Sciatic nerve (tissue), 2 donors: ENCODE measurements at regions not wholly inside any gene's neighbourhood (a gene's known extent, or its start where the extent isn't known, plus 50 kb on each side); places are given as distances from the start of the nearest gene placed in this dataset.

Experiments used
- ATAC-seq: fragments of 200-7000 bp; cut with Tn5 transposase; one replicate; pipeline ENCODE4 v1.9.1; 2020; ENCODE audit warnings: mild to moderate bottlenecking, moderate library complexity
- DNase-seq: peaks from one replicate; pipeline ENCODE4 v3.0.0-alpha.2; 2020; ENCODE audit warnings: low spot score
- intact Hi-C: fragments of 100-400 bp; cut with DNase I; formaldehyde crosslinking; loops from one replicate; pipeline ENCODE4 v1.14.2; 2022
- donor health status: DM: no; HTN: no; CAD: no.
- donor health status: DM: no; HTN: no; CAD: no.

DNA sequence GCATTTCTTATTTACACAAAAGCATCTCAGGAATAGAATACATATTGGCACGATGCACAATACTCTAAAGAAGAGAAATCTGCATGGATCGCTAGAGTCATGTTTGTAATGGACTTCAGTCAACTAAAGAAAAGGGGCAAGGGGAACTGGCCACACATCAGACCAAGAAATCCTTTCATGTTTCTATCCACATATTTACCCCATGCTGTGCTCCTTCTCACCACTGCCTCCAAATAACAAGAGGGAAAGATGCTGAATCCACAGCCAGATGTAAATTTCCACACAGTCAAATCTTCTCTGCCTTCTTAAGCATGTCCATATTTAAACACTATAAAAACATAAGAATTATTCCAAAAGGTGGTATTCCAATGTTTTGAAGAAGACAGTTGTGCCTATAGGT lies 67.6 kb downstream of the COX18 start:
- intact Hi-C loops = no loop called here
- DNase-seq (no peak), ATAC-seq (no peak)

DNA sequence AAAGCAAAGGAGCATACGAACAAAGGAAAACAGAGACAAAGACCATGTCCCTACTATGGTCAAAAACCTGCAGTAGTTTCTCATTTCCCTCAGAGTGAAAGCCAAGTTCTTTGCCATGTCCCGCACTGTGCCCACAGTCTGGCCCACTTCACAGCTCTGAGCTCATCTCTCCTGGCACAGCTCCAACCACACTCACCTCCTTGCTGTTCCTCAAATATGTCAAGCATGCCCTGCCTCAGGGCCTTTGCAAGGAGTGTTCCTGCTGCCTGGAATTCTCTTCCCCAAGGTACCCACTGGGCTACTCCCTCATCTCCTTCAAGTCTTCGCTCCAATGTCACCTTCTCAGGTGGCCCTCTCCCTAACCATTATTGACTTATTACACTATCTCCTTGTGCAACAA lies 72.1 kb downstream of the COX18 start:
- DNase-seq (no peak), ATAC-seq (no peak)
- intact Hi-C loops = no loop called here

DNA sequence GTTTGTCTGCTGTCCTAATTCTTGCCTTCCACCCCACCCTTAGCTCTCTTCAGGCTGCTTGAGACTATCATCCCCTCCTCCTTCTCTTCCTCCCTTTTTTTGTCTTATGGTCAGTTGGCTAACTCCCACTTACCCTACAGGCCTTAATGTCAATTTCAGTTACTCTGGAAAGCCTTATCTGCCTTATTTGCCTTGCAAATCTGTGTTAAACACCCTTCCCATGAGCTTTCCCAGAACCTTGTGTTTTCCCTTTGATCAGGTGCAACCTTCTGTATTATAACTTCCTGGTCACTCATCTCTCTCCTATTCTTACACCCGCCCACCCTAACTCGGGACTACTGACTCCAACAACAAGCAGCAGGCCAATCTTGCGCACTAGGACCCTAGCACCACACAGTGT lies 74.8 kb downstream of the COX18 start:
- DNase-seq (no peak), ATAC-seq (no peak)
- intact Hi-C loops = no loop called here

DNA sequence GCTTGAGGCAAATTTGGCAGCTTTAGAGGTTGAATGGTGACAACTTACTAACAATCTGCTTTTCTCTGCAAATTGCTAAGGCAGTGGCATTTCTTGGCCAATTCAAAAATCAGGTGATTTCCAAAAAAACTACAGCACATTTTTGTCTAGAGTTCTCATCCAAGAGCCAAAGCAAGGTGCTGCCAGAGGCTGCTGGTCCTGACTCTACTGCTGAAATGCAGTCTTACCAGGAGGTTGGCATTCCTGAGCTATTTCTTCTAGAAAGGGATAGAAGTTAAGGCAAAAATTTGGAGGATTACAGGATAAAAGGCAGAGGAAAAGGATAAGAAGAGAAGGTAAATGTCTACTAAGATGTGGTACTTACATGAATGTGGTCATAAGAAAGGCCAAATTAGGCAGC lies 75.6 kb downstream of the COX18 start:
- DNase-seq (no peak), ATAC-seq (no peak)
- intact Hi-C loops = no loop called here

DNA sequence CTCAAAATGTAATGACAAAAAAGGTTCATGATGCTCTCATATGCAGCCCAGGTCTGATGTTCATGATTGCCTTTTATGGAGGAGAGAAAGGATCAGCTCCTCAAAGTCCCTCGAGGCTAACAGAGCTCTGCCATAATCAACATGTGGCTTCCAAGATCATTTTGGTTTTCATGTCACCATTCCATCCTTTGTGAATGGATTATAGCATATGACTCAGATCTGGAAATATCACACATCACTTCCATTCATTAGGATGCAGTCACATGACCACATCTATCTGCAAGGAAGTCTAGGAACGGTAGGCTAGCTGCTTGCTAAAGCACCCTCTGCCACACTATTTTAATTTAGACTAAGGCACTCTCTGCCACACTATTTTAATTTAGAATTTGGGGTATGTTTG lies 77.6 kb downstream of the COX18 start:
- DNase-seq (no peak), ATAC-seq (no peak)
- intact Hi-C loops = no loop called here

DNA sequence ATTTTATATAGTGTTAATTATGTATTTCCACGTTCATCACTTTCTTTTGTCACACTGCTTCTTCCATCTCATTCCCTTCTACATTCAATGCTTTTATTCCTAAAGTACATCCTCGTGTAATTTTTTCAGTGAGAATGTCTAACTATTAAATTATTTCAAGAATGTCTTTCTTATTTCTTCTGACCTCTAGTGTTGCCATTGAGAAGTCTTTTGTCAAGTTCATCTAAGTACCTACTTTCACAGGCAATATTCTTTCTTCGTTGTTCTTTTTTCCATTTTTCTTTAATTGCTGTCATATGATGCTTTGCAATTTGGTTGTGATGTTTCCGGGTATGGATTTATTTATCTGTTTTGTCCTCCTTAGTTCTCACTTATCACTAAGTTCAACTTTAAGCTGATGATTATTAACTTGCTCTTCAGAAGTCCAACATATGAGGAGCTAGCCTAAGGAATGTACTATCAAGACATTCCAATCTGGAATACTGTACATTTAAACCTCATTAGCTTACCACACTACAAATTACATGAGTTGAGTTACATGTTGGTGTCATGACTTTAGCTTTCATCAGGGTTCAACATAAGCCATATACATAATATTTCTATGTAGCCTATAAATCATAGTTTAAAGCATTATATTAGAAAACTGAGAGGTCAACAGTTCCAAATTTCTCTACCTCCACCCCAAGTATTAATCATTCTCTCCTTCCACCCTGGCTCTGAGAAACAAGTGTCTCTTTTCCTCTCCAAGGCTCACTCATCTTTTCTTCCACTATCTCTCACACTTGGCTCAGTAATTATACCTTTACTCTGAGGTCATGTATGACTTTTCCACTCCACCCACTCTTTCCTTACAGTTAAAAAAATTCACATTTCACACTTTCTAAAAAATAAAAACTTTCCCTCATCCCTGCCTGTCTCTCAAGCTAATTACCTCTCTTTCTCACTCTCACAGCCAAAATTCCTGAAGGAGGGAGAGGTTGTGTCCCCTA lies 81.5 kb downstream of the COX18 start:
- ATAC-seq (no peak), DNase-seq (no peak)
- intact Hi-C loops = no loop called here

DNA sequence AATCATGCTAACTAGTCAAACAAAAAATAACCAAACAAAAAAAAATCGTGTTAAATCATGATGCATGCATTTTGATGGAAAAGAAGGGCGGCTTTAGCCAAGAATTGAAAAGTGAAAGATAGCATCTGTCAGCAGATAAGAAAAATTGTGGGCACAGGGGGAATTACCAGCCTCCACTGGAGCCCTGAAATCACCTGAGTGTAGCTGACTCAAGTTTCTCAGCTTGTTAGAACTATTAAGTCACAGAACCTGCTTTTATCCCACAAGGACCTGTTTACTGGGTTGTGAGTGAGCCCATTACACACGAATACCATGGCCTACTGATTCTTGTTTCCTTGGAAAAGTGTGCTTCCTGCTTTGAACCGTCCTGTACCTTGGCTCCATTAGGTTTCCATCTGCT lies 85.2 kb downstream of the COX18 start:
- ATAC-seq = no peak
- no peak for DNase-seq
- intact Hi-C loops = no loop called here

DNA sequence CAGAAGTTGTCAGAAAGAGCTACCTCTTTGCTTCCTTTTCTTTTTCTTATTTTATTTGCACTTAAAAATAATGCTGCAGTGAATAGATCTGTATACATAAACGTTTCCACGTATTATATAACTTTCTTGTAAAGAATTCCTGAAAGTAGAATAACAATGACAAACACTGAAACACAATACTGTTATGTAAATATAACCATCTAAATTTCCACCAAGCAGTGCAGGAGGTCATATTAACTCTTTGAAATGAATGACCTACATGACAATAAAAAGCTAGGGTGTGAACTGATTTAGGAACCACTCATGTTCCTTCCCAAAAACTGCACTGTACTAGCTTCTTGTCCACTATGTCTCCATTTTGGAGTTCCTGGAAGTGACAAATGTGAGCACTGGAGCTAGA lies 85.8 kb downstream of the COX18 start:
- intact Hi-C loops = no loop called here
- ATAC-seq (no peak), DNase-seq (no peak)

DNA sequence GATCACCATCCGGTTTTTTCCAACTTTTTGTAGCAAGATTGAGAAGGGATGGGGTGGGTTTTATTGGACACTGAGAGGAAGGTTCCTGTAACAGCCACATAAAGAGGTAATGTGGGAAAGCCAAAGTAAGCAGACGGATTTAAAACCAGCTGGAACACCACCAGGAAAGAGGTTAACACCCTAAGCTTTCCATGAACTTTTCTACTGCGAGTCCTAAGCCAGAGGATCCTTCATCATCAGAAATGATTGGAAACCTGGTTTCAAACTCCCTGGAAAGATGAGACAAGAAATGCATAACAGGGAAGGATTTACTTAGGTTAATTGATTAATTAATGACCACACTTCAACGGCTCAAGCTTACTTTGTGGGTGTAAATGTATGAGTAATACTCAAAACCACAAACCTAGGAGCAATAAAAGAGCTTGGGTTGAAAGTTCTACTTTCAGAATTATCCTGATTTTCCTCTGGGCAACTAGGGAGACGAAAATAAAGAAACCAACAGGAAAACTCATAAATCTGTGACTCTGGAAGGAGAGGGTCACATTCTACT lies 91.5 kb downstream of the COX18 start:
- intact Hi-C loops = no loop called here
- DNase-seq = no peak
- peak; percentile 42 for ATAC-seq

DNA sequence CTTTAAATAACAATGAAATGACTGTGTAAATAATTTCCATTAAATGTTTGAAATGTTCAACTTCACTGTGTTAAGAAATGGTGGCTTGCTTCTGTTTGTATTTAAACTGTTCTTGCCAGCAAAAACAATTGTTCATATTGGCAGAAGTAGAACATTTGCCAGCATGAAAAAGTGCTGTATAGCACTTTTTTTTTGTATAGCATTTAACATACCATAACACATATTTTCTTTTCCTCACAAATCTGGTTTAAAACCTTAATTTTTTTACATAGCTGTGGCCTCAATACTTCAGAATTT lies 94.1 kb downstream of the COX18 start:
- no peak for ATAC-seq
- intact Hi-C loops = no loop called here
- no peak for DNase-seq

DNA sequence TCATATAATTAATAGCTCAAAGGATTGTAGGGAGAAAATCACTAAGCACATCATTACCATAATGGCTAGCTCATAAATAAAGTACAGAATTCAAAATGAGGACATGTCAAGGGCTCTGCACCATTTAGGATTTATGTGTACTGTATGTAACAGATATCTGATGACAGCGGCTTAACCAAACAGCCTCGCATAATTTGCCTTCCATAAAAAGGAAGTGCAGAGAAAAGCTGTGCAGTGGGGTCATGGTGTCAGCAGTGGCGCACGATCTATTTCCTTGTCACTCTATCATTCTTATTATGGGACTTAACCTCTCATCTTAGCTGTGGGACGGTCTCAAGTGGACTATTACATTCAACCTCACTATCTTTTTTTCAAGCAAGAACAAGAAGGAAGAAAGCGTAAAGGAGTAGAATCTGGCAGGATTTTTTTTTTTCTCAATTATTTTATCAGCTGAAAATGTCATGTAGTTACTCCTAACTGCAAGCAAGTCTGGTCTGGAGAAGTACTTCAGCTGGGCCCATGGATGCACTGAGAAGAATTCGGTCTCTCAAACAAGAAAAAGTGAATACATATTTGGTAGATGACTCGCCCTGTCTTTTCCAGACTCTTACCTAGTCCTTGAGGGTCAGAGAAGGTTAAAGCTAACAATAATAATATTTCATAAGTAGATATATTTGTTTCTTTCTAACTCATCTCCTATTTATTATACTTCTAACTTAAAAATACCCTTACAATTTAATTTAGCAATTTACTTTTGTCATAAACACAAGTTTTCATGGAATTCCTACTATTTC lies 94.6 kb downstream of the COX18 start:
- intact Hi-C loops = no loop called here
- DNase-seq (no peak), ATAC-seq (no peak)

DNA sequence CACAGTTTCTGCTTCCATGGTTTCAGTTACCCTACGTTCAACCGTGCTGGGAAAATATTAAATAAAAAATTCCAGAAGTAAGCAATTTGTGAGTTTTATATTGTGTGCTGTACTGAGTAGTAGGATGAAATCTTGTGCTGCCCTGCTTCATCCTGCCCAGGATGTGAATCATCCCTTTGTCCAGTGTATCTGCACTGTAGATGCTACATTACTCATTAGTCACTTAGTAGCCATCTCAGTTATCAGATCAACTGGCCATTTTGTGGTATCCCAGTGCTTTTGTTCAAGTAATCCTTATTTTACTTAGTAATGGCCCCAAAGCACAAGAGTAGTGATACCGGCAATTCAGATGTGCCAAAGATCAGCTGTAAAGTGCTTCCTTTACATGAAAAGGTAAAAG lies 97.9 kb downstream of the COX18 start:
- no peak for ATAC-seq
- intact Hi-C loops = no loop called here
- DNase-seq = no peak

DNA sequence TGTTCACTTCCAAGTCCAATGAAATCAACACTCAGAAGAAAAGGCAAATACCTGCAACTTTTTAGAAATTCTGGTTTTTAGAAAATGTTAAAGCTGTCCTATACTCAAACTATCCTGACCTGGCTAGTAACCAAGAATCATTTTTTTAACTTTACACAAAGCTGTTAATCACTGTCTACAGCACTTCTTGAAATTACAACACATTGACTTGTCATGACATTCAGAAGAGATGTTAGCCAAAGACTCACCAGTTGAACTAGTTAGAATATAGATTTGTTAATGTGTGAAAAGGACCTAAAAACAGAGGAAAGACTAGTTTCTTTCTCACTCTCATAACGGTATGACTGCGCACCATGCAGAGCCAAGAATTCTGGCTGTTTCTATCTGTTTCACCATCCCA lies 98.8 kb downstream of the COX18 start:
- no peak for ATAC-seq
- DNase-seq = no peak
- intact Hi-C loops = no loop called here

DNA sequence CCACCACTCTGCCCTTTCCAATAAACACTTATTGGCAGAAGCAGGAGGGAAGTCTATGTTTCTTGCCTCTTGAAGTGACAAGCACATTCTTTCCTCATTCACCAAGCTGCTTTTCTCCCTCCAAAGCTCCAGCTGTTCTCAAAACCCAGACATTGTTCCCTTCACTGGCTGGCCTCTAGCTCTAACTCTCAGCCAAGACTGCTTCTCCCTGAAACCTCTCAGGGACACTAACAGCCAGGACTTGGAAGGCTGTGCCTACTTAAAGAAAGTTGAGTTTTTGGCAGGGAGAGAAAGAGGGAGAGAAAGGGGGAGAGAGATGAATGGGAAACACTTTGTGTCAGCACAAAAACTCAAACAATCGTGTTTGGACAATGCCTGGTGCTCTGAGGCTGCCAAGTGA lies 99.5 kb downstream of the COX18 start:
- intact Hi-C loops = no loop called here
- peak; percentile 83 for ATAC-seq
- DNase-seq = no peak

DNA sequence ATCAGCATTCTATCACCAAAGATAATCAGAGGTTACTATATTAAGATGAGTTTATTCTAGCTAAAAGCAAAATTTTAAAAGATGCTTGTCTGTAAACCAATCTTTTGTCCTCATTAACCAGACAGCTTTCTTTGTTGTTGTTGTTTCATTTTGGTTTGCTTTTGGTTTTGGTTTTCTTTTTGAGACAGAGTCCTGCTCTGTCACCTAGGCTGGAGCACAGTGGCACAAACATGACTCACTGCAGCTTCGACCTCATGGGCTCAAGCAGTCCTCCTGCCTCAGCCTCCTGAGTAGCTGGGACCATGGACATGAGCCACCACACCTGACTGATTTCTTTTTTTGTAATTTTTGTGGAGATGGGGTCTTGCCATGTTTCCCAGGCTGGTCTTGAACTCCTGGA lies 102.9 kb downstream of the COX18 start:
- DNase-seq (no peak), ATAC-seq (no peak)
- intact Hi-C loops = no loop called here

DNA sequence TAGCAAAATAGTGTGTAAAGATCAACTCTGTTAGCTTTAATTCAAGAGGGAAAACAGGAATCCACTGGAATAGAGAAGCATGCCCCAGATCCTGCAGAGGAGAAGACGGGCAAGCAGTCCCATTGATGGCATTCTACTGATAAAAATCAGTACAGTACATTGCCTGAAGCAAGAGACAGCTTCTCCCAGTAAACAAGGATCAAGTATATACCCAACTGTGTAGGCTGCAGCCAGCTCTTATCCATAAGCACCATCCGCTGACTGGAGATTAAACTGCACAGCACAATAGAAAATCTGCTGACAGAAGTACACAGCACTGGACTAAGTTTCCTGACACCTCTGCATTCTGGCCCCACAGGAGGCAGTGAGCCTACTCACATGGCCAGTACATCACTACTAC lies 110.1 kb downstream of the COX18 start:
- no peak for ATAC-seq
- no peak for DNase-seq
- intact Hi-C loops = no loop called here

DNA sequence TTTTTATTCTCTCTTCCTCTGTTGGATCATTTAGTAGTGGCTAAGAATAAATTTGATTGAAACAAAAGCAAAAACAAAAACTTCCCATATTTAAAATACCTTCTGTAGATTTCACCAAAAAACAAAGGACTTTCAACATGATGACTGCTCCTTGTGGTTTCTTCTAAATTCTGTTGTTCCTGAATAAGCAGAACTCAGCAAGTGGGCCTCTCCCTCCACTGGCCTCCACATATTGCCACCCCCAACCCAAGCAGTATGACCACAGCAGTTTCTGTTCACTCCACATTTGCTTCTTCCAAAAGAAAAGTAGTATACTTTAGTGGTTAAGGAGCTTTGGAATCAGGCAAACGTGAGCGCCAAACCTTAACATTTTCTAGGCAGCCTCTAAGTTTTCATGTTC lies 114.7 kb downstream of the COX18 start:
- intact Hi-C loops = no loop called here
- ATAC-seq (no peak), DNase-seq (no peak)

DNA sequence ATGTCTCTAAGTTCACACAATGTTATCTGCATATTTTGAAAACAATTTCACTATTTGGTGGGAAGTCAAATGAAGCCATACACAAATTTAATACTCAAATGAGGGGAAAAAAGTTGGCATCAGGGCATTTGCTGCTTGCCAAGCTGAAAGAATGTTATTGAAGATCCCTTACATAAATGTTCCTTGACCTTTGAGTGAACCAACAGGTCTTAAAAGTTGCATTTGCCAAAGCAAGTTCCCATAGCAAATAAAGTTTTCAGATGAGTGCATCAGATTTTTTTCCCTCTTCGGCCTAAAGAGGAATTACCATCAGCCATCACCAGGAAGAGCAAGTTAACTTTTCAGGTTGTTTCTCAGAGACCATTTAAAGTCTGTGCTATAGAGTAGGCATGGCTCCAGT lies 115.9 kb downstream of the COX18 start:
- no peak for ATAC-seq
- no peak for DNase-seq
- intact Hi-C loops = no loop called here

DNA sequence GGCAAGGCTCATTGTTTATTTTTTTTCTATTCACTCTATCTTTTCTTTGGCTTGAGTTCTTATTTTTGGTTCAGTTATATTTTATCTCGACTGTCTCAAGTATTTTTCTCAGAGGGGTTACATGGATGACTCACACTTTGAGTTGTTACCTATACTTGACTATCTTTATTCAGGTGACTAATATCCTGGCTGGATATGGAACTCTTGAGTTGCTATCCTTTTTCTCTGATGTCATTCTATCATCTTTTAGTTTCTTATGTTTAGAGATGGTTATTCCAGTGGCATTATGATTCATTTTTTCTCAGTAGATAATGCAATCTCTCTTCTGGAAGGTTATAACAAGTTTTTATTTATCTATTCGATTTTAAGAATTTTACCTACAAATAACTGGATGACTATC lies 117.9 kb downstream of the COX18 start:
- DNase-seq (no peak), ATAC-seq (no peak)
- intact Hi-C loops = no loop called here

DNA sequence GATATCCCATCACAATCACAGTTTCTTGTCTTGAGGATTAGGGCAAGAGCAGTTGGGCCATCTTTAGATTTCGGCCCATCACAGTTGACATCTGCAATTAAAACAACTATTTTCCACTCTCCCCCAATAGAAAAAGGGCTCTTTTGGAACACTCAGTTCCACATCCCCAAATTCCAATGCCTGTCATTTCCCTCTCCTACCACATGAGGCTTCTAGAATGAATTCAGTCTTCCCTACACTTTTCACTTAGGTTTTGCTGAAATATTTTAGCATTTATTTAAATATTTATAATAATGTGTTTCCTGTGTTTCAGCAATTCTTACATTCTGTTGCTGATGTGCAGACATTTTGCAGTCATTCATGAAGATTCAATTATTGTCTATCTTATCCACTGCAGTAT lies 118.4 kb downstream of the COX18 start:
- no peak for ATAC-seq
- DNase-seq = no peak
- intact Hi-C loops = no loop called here
